LNCaP clone FGC (cell line): ENCODE measurements at regions not wholly inside any gene's neighbourhood (a gene's known extent, or its start where the extent isn't known, plus 50 kb on each side); places are given as distances from the start of the nearest gene placed in this dataset.

Experiments
- DNase-seq: peaks from one replicate; pipeline ENCODE4 v3.0.0-alpha.2; 2011; ENCODE audit warnings: low read depth
- H3K4me3 ChIP-seq: 2 replicates; pipeline ENCODE4 v1.5.1; 2011; ENCODE audit warnings: mild to moderate bottlenecking, low read depth, low read length, control low read depth
- CTCF ChIP-seq: IDR thresholded peaks from 2 replicates; pipeline ENCODE4 v1.5.1; 2012; ENCODE audit warnings: mild to moderate bottlenecking; ENCODE audit not compliant: control insufficient read depth, insufficient read depth; ENCODE audit errors: extremely low read depth

- H3K4me3 ChIP-seq, result no peak overlapping the region
- no peak for DNase-seq
- no peak for TF ChIP-seq CTCF
Observed at GRCh38 chr18:78730546-78730945, 249.1 kb upstream of the SALL3 start.

GRCh38 chr18:78731016-78731397 is 248.6 kb upstream of the SALL3 start:
- no peak for TF ChIP-seq CTCF
- H3K4me3 ChIP-seq, result no peak overlapping the region
- DNase-seq, result no peak

GRCh38 chr18:78731398-78732032 is 248.1 kb upstream of the SALL3 start:
- H3K4me3 ChIP-seq, result no peak overlapping the region
- DNase-seq, result no peak
- no peak for TF ChIP-seq CTCF

GRCh38 chr18:78732273-78733210 is 247.1 kb upstream of the SALL3 start:
- TF ChIP-seq CTCF, result no peak
- no peak overlapping the region for H3K4me3 ChIP-seq
- DNase-seq, result no peak

- DNase-seq, result no peak
- H3K4me3 ChIP-seq, result no peak overlapping the region
- no peak for TF ChIP-seq CTCF
Observed at GRCh38 chr18:78733762-78734613, 245.6 kb upstream of the SALL3 start.

- DNase-seq, result no peak
- TF ChIP-seq CTCF, result no peak
- no peak overlapping the region for H3K4me3 ChIP-seq
Observed at GRCh38 chr18:78734614-78734945, 245.0 kb upstream of the SALL3 start.
